Head of caudate nucleus (tissue), 42 donors: ENCODE measurements at regions not wholly inside any gene's neighbourhood (a gene's known extent, or its start where the extent isn't known, plus 50 kb on each side); places are given as distances from the start of the nearest gene placed in this dataset.
A peak's percentile ranks its signal among the peaks of the same experiment; 100 is the strongest.

Experiments used
- DNase-seq, 42 donors: peaks; one replicate each; pipeline versions ENCODE4 v3.0.0 to v3.0.0-alpha.2; 2020 to 2021; ENCODE audit warnings: mixed read lengths in 7 of 42
- intact Hi-C: fragments of 100-400 bp; cut with DNase I; formaldehyde crosslinking; loops from one replicate; pipeline ENCODE4 v1.15.0; 2022

- DNase-seq: no peak
- intact Hi-C loops: no loop called here
Observed at GRCh38 chr3:128569756-128570155, 76.8 kb upstream of the GATA2 start.

GRCh38 chr3:128568602-128569490 is 75.8 kb upstream of the GATA2 start:
- intact Hi-C loops: no loop called here
- no peak for DNase-seq

- no peak for DNase-seq
- intact Hi-C loops: no loop called here
Observed at GRCh38 chr3:128567705-128568356, 74.8 kb upstream of the GATA2 start.

DNA sequence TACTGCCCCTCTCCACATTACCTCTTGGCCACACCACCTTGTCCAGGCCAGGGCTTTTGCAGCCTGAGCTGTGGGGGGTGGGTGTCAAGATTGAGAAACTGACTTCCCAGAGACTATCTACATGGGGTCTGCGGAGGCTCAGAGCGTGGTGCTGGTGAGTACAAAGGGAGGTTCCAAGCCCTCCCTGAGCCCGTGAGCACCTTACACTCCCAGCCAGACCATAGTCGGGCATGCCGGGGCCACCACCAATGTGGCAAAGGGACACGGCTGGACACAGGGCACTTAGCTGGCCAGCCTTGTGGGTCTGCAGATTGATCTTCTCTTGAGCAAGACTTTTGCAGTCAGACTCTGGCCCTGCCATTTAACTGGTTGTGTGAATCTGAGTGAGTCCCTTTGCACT is 74.1 kb upstream of the GATA2 start:
- no peak for DNase-seq
- intact Hi-C loops: no loop called here

DNA sequence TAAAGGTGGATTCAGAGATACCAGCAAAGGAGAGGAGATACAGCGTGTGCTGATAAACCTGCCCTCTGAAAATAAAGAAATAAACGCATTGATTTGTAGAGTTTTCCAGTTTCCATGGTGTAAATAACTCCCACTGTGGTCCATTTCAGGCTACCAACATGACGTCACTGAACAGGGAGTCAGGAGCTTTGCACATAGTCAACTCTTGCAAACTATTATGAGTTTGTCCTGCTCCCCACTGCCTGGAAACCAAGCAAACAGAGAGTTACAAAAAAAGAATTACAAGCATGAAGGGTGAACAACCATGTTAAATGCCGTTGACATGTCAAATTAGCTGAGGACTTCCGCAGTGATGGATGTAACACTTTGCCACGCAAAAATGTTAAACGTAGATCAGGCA is 70.4 kb upstream of the GATA2 start:
- DNase-seq: peak in 1 of 42 donors; percentile 18
- intact Hi-C loops: no loop called here

- no peak for DNase-seq
- intact Hi-C loops: no loop called here
Observed at GRCh38 chr3:128561504-128561903, 68.5 kb upstream of the GATA2 start.

DNA sequence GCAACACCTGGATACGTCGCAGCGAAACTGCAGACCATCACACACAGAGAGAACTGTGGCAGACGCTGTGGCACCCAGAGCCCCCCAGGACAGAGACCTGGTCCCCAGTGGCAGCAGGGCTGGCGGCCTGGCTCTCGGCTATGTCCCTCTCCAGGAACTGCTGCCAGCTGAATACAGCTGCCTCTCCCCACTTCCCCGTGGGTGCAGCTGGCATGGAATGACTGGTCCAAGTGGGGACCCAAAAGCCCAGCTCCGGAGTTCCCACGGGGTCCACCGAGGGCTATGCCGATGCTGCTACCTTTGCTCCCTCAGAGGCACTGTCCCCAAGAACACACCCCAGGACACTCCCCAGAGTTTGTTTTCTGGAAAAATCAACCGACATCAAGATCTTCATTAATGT is 67.8 kb upstream of the GATA2 start:
- intact Hi-C loops: no loop called here
- DNase-seq: no peak

GRCh38 chr3:128559486-128560225 is 66.7 kb upstream of the GATA2 start:
- no peak for DNase-seq
- intact Hi-C loops: no loop called here

DNA sequence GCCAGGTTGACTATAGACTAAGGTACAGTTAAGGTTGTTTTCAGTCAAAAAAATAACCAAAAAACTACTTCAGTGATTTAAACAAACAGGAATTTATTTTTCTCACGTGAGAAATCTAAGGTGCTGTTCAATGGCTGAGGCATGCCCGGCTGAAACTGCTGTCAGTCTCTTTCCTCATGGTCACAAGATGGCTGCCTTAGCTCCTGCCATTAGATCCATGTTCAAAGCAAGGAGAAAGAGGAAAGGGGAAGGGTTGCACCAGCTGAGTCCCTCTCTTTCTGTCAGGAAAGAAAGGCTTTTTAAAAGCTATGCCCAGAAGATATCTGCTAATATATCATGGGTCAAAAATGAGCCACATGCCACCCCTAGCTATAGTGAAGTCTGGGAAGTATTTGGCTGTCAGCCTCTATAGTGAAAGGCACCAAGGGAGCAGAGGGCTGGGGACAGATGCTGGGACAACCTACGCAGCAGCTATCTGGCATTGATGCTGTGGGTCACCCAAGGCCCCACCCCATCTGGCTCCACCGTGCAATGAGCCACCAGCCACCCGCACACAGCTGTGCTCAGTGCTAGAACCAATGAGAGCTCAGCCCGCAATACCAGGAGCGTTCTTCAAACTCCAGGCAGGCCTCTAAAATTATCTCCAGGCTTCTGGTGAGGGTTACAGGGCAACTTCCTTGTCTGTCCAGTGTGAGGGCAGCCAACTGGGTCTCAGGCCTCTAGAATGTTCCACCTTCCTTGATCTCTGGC is 64.7 kb upstream of the GATA2 start:
- intact Hi-C loops: no loop called here
- no peak for DNase-seq

- intact Hi-C loops: no loop called here
- no peak for DNase-seq
Observed at GRCh38 chr3:128556907-128557306, 63.9 kb upstream of the GATA2 start.

GRCh38 chr3:128556384-128556783 is 63.4 kb upstream of the GATA2 start:
- intact Hi-C loops: no loop called here
- no peak for DNase-seq

DNA sequence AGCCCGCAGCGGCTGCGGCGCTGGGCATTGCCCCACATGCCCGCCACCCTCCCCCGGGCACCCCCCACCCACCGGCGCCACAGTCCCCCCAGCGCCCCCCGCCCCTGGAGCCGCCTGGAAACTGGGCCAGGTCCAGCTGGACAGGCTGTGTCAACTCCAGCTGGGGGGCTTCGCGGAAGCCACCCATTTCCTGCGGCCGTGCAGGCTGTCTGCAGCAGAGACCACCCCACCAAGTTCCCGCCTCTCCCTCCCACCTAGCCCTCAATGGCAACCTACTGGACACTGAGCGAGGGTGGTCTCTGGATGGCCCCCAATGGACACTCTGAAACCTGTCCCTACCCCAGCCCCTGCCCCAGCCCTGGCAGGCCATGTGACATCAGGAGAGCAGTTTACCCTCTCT is 62.8 kb upstream of the GATA2 start:
- no peak for DNase-seq
- intact Hi-C loops: no loop called here

DNA sequence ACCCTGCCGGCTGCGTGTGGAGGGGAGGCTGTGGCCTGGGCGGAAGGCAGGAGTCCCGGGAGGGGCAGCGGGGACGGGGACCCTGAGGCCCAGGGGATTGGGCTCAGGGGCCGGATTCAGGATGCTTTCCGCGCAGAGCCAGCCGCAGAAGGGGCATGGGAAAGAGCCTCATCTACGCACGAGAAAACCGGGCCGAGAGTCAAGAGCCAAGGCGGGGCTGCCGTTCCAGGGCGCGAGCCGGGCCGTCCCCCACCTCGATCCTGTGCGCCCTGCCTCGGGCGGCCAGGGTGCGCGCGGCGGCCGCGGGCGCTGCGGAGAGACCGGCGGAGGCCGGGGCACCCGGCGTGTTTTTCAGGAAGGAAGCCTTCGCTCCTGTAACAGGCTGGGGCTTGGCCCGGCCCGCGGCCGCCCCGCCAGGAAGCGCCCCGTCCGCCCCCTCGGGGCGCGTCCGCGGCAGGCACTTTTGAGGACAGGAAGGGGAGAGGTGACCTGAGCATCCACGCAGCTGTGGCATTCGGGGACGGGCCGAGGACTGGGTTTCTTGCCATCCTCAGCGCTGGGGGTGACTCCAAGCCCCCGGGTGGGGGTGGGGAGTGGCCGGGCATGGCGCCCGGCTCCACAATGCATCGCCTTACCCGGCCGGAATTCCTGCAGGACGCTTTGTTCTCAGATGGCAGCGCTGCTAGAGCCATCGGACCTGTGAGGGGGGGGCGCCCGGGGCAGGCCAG is 62.3 kb upstream of the GATA2 start:
- intact Hi-C loops: no loop called here
- DNase-seq: no peak

GRCh38 chr3:128554465-128555097 is 61.6 kb upstream of the GATA2 start:
- intact Hi-C loops: no loop called here
- peak in 1 of 42 donors; percentile 24 for DNase-seq

- intact Hi-C loops: no loop called here
- DNase-seq: no peak
Observed at GRCh38 chr3:128554100-128554464, 61.1 kb upstream of the GATA2 start.

GRCh38 chr3:128553560-128553959 is 60.6 kb upstream of the GATA2 start:
- peak in 1 of 42 donors; percentile 15 for DNase-seq
- intact Hi-C loops: no loop called here

DNA sequence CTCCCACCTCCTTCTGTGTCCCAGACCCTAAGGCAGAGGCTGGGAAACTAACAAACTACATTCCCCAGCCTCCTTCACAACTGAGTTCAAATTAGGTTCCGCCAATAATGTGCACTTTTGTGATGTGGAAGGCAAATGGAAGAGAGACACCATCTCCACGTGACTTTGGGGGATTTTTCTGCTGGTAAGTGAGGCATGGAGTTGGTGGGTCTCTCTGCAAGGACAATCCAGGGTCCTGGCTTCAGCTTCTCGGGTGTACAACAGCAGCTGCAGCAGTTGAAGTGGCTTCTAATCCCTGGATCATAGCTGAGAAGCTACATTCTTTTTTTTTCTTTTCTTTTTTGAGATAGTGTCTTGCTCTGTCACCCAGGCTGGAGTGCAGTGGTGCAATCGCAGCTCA is 58.9 kb upstream of the GATA2 start:
- DNase-seq: no peak
- intact Hi-C loops: no loop called here

- peak in 2 of 42 donors; percentile 18 to 32 for DNase-seq
- intact Hi-C loops: no loop called here
Observed at GRCh38 chr3:128551451-128551850, 58.5 kb upstream of the GATA2 start.
